Keratinocyte (primary cell): ENCODE measurements at regions not wholly inside any gene's neighbourhood (a gene's known extent, or its start where the extent isn't known, plus 50 kb on each side); places are given as distances from the start of the nearest gene placed in this dataset.

Source experiments
- EZH2 ChIP-seq: IDR thresholded peaks from one replicate; pipeline ENCODE4 v1.6.1; 2012; ENCODE audit warnings: inconsistent platforms, mild to moderate bottlenecking, low read length, moderate library complexity
- TF ChIP-seq, protein P1 (sequence below), 3 experiments: IDR thresholded peaks in 1 of 3; conservative IDR thresholded peaks in 1 of 3; optimal IDR thresholded peaks in 1 of 3; 2 replicates in 2 of 3; 3 replicates in 1 of 3; pipeline versions ENCODE3 to v1.5.1; 2011; ENCODE audit warnings: low read length in 3 of 3, mild to moderate bottlenecking in 3 of 3, moderate library complexity in 2 of 3, control low read depth in 1 of 3, inconsistent platforms in 1 of 3; ENCODE audit not compliant: insufficient read depth in 2 of 3; ENCODE audit errors: extremely low read depth in 1 of 3

DNA sequence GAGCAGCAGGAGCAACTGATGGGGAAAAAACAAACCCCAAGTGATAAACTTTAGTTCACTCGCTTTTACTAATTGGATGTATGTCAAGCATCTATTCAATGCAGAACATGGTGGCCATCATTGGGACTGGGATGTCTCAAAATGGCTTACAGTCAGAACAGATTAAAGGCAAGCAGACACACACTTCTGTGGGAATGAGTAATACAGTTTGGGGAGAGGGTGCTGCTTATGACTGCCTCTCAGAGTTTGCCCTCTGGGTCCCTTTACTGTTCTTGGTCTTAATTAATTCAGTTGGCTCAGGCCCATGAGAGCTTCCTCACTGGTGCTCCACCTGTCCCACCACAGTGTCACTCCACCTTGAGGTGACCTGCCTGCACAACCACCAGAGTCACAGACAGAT, 119.5 kb downstream of the TBX19 start:
- TF ChIP-seq, protein P1, sequence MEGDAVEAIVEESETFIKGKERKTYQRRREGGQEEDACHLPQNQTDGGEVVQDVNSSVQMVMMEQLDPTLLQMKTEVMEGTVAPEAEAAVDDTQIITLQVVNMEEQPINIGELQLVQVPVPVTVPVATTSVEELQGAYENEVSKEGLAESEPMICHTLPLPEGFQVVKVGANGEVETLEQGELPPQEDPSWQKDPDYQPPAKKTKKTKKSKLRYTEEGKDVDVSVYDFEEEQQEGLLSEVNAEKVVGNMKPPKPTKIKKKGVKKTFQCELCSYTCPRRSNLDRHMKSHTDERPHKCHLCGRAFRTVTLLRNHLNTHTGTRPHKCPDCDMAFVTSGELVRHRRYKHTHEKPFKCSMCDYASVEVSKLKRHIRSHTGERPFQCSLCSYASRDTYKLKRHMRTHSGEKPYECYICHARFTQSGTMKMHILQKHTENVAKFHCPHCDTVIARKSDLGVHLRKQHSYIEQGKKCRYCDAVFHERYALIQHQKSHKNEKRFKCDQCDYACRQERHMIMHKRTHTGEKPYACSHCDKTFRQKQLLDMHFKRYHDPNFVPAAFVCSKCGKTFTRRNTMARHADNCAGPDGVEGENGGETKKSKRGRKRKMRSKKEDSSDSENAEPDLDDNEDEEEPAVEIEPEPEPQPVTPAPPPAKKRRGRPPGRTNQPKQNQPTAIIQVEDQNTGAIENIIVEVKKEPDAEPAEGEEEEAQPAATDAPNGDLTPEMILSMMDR (optimal IDR thresholded peaks at IDR 0.05 in 1 of 3, IDR thresholded peaks at IDR 0.05 in 1 of 3, conservative IDR thresholded peaks at IDR 0.05 in 1 of 3; ENCODE audit: extremely low read depth in 1 of 3, insufficient read depth in 2 of 3, low read length in 3 of 3): no peak
- no peak for TF ChIP-seq EZH2
